ENCODE measurements at regions not wholly inside any gene's neighbourhood (a gene's known extent, or its start where the extent isn't known, plus 50 kb on each side); places are given as distances from the start of the nearest gene placed in this dataset.
A peak's percentile ranks its signal among the peaks of the same experiment; 100 is the strongest.

DNA sequence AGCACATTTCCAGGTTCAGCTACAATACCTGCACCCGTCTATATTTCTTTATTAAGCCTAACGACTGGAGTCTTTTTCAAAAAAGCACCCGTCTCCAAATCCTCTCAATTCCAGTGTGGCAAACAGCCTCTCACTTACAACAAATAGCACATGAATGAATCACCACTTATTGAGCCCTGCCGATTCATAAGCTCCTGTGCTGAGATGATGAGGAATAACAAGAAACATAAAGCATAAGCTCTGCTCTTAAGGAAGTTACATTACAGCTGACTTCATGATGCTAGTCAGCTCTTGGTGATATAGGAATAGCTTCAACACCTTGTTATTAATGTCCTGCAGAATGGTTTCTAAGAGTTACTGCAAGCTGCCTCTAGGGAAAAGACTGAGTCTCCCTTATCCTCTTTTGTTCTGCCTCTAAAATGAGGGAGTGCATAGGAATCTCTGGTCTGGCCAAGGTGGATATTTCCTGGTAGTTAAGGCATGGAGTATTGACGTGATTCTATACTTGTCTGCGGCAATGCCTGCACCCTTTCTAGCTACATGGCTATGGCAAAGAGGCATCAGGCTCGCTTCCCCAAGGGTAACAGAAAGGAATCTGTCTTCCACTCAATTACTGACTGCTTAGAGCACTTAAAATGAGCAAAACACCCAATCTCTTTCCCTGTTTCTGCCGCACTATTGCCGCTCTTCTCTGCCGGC lies 195.7 kb downstream of the KLF12 start:
- Histone ChIP-seq H3K27ac (ENCODE audit: low read depth, low read length) (no peak overlapping the region), H3K4me3 (ENCODE audit: low read length) (no peak overlapping the region), H3K9ac (ENCODE audit: low read length) (no peak overlapping the region), H3K36me3 (ENCODE audit: control insufficient read depth, insufficient read depth, low read length) (no peaks in the 10 kb centered on the region), H3K4me1 (ENCODE audit: control insufficient read depth, insufficient read depth, low read length) (no peaks in the 10 kb centered on the region), H3K27me3 (ENCODE audit: control insufficient read depth, insufficient read depth, low read length) (no peaks in the 10 kb centered on the region)

DNA sequence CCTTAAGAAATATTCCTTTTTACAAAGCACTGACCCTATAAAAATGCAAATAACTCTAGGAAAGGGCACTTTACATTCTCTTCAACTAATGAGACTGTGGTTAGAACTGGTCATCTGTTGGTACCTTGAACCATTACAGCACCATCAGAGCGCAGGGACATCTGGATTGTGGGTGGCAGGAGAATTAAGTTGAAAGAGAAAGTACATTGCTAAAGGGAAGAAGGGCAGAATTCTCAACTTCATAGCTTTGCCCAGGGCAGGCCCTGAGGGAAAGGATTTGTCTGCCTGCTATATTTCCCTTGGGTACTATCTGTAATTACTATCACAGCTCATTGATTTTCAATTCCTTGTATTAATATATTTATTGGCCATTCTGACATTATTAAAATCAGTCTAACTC lies 196.8 kb downstream of the KLF12 start:
- no peak overlapping the region for H3K4me3 ChIP-seq (ENCODE audit: low read length)

DNA sequence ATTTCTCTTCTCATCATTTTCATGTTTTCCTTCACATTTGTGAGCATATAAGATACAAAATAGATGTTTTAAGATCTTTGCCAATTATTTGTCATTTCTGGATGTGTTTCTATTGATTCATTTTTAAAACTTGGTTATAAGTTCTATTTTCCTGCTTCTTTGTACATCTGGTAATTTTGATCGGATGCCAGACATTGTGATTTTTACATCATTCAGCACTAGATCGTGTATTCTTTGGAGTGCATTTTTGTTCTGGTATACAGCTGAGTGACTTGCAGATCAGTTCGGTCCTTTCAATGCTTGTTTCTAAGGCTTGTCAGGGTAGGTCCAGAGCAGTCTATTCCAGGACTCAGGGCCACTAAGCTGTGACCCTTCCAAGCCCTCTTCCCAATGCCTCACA lies 198.2 kb downstream of the KLF12 start:
- Histone ChIP-seq H3K4me1 (ENCODE audit: control insufficient read depth, insufficient read depth, low read length) (no peaks in the 10 kb centered on the region), H3K36me3 (ENCODE audit: control insufficient read depth, insufficient read depth, low read length) (no peaks in the 10 kb centered on the region), H3K27me3 (ENCODE audit: control insufficient read depth, insufficient read depth, low read length) (no peaks in the 10 kb centered on the region), H3K4me3 (ENCODE audit: low read length) (no peak overlapping the region), H3K27ac (ENCODE audit: low read depth, low read length) (no peak overlapping the region), H3K9ac (ENCODE audit: low read length) (no peak overlapping the region)

More for the DNA sequence above, 196.8 kb downstream of the KLF12 start:
- H3K27ac ChIP-seq (ENCODE audit: low read depth, low read length): no peak overlapping the region
- H3K9ac ChIP-seq (ENCODE audit: low read length): no peak overlapping the region
- no peaks in the 10 kb centered on the region for H3K36me3 ChIP-seq (ENCODE audit: control insufficient read depth, insufficient read depth, low read length)
- no peaks in the 10 kb centered on the region for H3K27me3 ChIP-seq (ENCODE audit: control insufficient read depth, insufficient read depth, low read length)
- no peaks in the 10 kb centered on the region for H3K4me1 ChIP-seq (ENCODE audit: control insufficient read depth, insufficient read depth, low read length)

DNA sequence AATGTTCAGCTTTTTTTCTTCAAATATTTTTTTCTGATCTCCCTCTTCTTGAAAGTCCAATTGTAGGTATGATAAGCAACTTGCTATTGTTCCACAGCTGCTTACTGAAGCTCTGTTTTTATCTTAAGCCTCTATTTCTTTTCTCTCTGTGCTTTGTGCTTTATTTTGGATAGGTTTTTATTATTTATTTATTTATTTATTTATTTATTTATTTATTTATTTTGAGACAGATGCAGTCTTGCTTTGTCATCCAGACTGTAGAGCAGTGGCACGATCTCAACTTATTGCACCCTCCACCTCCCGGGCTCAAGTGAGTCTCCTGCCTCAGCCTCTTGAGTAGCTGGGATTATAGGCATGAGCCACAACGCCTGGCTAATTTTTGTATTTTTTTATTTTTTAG lies 199.4 kb downstream of the KLF12 start:
- no peaks in the 10 kb centered on the region for H3K36me3 ChIP-seq (ENCODE audit: control insufficient read depth, insufficient read depth, low read length)
- no peaks in the 10 kb centered on the region for H3K4me1 ChIP-seq (ENCODE audit: control insufficient read depth, insufficient read depth, low read length)
- no peak overlapping the region for H3K27ac ChIP-seq (ENCODE audit: low read depth, low read length)
- no peak overlapping the region for H3K4me3 ChIP-seq (ENCODE audit: low read length)
- no peaks in the 10 kb centered on the region for H3K27me3 ChIP-seq (ENCODE audit: control insufficient read depth, insufficient read depth, low read length)
- no peak overlapping the region for H3K9ac ChIP-seq (ENCODE audit: low read length)

DNA sequence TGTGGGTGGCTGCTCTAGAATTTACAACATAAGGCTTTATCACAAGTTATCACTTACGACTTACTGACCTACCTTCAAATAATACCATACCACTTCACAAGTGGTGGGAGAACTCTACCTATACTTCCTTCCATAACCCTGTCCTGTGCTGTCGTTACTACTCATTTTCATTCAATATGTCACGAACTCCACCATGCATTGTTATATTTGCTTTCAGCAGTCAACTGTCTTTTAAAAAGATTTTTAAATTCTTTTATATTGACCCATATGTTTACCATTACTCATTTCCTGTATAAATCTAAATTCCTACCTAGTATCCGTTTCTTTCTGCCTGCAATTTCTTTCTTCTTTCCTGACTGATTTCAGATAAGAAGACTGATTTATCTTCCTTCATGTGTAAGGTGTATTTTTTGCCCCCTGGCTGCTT lies 200.0 kb downstream of the KLF12 start:
- Histone ChIP-seq H3K36me3 (ENCODE audit: control insufficient read depth, insufficient read depth, low read length) (no peaks in the 10 kb centered on the region), H3K27me3 (ENCODE audit: control insufficient read depth, insufficient read depth, low read length) (no peaks in the 10 kb centered on the region), H3K4me1 (ENCODE audit: control insufficient read depth, insufficient read depth, low read length) (no peaks in the 10 kb centered on the region), H3K27ac (ENCODE audit: low read depth, low read length) (no peak overlapping the region), H3K4me3 (ENCODE audit: low read length) (no peak overlapping the region), H3K9ac (ENCODE audit: low read length) (no peak overlapping the region)

DNA sequence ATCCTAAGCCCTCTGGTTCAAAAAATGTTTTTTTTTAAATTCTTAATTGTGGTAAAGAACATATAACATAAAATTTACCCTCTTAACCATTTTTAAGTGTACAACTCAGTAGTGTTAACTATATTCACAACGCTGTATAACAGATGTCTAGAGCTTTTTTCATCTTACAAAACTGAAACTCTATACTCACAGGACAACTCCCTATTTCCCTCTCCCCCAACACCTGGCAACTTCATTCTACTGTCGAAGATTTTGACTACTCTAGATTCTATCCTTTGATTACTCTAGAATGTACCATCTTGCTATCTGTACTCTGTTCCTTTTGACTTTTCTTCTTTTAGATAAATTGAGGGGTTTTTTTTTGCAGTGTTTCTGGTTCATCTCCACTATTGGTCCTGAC lies 200.4 kb downstream of the KLF12 start:
- Histone ChIP-seq H3K36me3 (ENCODE audit: control insufficient read depth, insufficient read depth, low read length) (no peaks in the 10 kb centered on the region), H3K4me1 (ENCODE audit: control insufficient read depth, insufficient read depth, low read length) (no peaks in the 10 kb centered on the region), H3K27ac (ENCODE audit: low read depth, low read length) (no peak overlapping the region), H3K4me3 (ENCODE audit: low read length) (no peak overlapping the region), H3K27me3 (ENCODE audit: control insufficient read depth, insufficient read depth, low read length) (no peaks in the 10 kb centered on the region), H3K9ac (ENCODE audit: low read length) (no peak overlapping the region)

DNA sequence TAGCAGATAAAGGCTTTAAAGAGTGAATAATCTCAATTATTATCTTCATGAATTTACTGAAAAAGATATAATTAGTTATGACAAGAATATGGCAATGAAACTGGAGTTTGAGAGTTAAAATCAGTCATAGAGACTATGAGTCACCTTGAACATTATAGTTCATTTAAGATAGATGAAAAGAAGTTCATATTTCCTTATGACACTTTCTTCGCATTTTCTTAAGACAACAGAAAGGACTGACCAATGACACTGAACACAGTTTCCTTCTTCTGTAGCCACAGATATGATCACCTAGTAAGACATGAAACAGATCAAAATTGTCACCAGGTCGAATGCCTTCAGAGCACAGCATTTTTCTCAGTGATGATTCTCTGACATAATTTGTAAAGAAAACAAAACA lies 202.1 kb downstream of the KLF12 start:
- Histone ChIP-seq H3K4me3 (ENCODE audit: low read length) (no peak overlapping the region), H3K9ac (ENCODE audit: low read length) (no peak overlapping the region), H3K36me3 (ENCODE audit: control insufficient read depth, insufficient read depth, low read length) (no peaks in the 10 kb centered on the region), H3K4me1 (ENCODE audit: control insufficient read depth, insufficient read depth, low read length) (no peaks in the 10 kb centered on the region), H3K27me3 (ENCODE audit: control insufficient read depth, insufficient read depth, low read length) (no peaks in the 10 kb centered on the region), H3K27ac (ENCODE audit: low read depth, low read length) (no peak overlapping the region)

DNA sequence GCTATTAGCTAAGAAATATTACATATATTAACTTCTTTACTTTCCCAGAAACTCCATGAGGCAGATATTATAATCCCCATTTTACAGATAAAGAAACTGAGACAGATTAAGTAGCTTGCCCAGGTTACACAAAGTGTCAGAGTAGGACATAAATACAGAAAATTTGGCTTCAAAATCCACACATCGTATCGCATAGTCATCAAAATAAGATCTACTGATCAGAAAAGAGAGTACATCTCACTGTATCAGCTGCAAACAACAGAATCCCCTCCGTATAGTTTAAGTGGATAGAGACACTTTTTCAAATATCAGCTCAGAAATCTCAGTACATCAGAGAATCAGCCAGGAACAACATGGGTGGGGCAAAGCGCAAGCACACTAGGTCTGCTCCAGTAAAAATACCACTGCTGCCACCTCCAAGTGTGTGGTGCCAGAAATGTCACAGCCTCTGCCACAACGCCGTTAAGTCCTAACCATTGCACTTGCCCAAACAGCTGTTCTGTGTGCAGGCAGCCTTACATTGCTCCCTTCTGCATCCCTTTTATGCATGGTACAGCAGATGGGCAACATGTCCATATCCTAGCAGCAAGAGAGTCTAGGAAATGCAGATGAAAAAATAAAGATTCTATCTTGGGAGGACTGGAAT lies 204.8 kb downstream of the KLF12 start:
- H3K9ac ChIP-seq (ENCODE audit: low read length): no peak overlapping the region
- H3K27ac ChIP-seq (ENCODE audit: low read depth, low read length): no peak overlapping the region
- H3K4me1 ChIP-seq (ENCODE audit: control insufficient read depth, insufficient read depth, low read length): no peaks in the 10 kb centered on the region
- H3K36me3 ChIP-seq (ENCODE audit: control insufficient read depth, insufficient read depth, low read length): no peaks in the 10 kb centered on the region
- H3K4me3 ChIP-seq (ENCODE audit: low read length): no peak overlapping the region
- H3K27me3 ChIP-seq (ENCODE audit: control insufficient read depth, insufficient read depth, low read length): no peaks in the 10 kb centered on the region

DNA sequence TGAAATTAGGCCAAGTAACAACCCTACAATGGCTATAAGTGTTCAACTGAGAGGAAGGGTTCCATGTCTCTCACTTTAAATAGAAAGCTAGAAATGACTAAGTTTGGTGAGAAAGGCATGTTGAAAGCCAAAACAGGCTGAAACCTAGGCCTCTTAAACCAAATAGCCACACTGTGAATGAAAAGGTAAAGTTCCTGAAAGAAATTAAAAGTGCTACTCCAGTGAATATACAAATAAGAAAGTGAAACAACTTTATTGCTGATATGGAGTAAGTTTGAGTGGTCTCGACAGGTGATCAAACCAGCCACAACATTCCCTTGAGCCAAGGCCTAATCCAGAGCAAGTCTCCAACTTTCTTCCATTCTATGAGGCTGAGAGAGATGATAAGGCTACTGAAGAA lies 209.6 kb downstream of the KLF12 start:
- Histone ChIP-seq H3K27ac (ENCODE audit: low read depth, low read length) (no peak overlapping the region), H3K27me3 (ENCODE audit: control insufficient read depth, insufficient read depth, low read length) (no peaks in the 10 kb centered on the region), H3K36me3 (ENCODE audit: control insufficient read depth, insufficient read depth, low read length) (no peaks in the 10 kb centered on the region), H3K9ac (ENCODE audit: low read length) (no peak overlapping the region), H3K4me3 (ENCODE audit: low read length) (no peak overlapping the region), H3K4me1 (ENCODE audit: control insufficient read depth, insufficient read depth, low read length) (no peaks in the 10 kb centered on the region)

DNA sequence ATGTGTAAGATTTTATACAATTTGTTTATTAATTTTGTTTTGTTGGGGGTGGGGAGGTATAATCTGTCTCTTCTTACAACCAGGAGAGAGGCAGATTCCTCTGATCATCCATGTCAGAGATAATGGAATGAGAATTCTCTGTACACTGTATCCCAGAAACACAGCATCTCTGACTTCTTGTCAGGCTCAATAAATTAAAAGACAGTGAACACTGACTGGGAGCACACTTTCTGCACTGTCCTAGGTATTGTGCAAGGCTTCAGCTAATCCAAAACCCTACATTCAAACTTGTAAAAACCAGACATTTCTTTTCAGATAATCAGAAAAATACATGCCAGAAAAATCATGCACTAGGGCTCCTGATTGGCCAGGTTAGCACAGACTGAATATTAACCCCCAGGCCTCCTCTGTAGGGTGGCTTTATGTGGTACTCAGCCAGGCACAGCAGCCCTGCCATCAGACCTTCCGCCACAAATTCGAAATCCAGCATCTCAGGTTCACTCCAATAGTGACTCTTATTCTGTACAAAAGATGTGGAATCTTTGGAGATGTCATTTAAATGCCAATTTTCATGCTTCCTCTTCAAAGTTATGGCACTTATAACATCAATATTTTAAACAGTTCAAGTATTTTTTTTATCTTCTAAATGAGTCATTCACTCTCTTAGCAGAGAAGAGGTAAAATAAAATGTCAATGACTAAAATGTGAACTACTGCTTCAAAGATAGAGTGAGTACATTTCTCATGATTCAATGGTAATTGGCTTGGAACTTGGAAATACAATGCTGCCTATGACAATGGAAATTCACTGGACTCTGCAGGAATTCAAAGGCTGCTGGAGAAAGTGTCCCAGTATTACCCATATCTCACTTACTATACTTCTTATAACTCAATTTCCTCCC lies 211.5 kb downstream of the KLF12 start:
- Histone ChIP-seq H3K27ac (ENCODE audit: low read depth, low read length) (no peak overlapping the region), H3K36me3 (ENCODE audit: control insufficient read depth, insufficient read depth, low read length) (no peaks in the 10 kb centered on the region), H3K27me3 (ENCODE audit: control insufficient read depth, insufficient read depth, low read length) (no peaks in the 10 kb centered on the region), H3K4me1 (ENCODE audit: control insufficient read depth, insufficient read depth, low read length) (no peaks in the 10 kb centered on the region), H3K4me3 (ENCODE audit: low read length) (no peak overlapping the region), H3K9ac (ENCODE audit: low read length) (no peak overlapping the region)

DNA sequence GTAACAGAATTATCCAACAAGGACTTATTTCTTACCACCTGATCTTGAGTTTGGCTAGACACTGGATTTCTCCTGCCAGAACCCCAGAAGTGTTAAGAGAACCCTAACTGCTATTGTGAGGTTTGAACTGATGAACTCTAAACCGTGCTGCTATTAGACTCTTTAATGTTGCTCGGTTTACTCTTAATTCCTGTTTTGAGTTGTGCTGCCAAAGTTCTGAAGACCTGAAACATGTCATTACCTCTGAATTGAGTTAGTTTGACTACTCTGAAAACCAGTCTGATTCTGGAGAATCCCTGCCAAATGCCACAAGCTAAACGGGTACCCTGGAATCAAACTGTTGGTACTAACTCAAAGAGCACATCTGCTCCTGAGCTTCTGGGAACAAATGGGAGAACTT lies 215.5 kb downstream of the KLF12 start:
- Histone ChIP-seq H3K4me3 (ENCODE audit: low read length) (no peak overlapping the region), H3K4me1 (ENCODE audit: control insufficient read depth, insufficient read depth, low read length) (no peaks in the 10 kb centered on the region), H3K27me3 (ENCODE audit: control insufficient read depth, insufficient read depth, low read length) (no peaks in the 10 kb centered on the region), H3K9ac (ENCODE audit: low read length) (no peak overlapping the region), H3K36me3 (ENCODE audit: control insufficient read depth, insufficient read depth, low read length) (no peaks in the 10 kb centered on the region), H3K27ac (ENCODE audit: low read depth, low read length) (no peak overlapping the region)

DNA sequence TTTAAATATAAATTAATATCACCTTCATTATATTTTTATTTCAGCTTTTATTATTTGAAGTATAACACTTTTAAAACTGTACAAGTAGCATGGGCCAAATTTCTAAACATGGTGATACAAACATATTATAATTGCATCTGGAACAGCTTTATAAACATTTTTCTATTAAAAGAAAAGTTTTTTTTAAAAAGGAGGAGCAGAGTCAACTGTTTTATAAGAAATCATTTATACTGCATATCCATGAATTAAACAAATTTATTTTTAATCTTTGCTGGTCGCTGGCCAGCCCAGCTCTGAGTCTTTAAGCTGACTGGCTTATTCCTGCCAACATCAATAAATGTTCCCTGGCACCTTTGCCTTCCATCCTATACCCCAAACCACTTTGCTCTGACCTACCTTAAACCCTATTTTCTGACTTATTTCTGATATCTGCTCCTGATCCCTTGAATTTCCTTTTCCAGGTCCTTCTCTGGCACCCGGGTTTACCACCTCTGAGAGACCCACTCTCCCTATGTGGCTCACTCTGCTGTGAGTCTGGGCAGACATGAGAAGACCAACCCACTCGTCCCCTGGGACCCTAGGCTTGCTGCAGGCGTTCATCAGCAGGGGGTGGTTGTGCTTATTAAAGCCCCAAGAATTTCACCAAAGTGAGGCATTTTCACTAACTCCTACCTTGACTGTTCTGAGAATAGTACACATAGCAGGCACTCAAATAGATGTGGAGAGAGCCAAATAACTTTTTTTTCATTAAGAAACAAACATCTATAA lies 220.3 kb downstream of the KLF12 start:
- Histone ChIP-seq H3K9ac (ENCODE audit: low read length) (no peak overlapping the region), H3K36me3 (ENCODE audit: control insufficient read depth, insufficient read depth, low read length) (no peaks in the 10 kb centered on the region), H3K27me3 (ENCODE audit: control insufficient read depth, insufficient read depth, low read length) (no peaks in the 10 kb centered on the region), H3K4me1 (ENCODE audit: control insufficient read depth, insufficient read depth, low read length) (peaks cover 15% of the 10 kb centered on the region), H3K27ac (ENCODE audit: low read depth, low read length) (peak overlapping the region; percentile 38), H3K4me3 (ENCODE audit: low read length) (no peak overlapping the region)

Measured in rectal smooth muscle tissue (tissue), 1 donor.